HG03354 (cell line): ENCODE measurements at regions not wholly inside any gene's neighbourhood (a gene's known extent, or its start where the extent isn't known, plus 50 kb on each side); places are given as distances from the start of the nearest gene placed in this dataset.
"Not testable (repeated sequence)": the region's sequence is repeated elsewhere in the genome, so short reads cannot be mapped to it uniquely, and the experiment has no call there.

ENCODE experiments used
- ATAC-seq: cut with Tn5 transposase; IDR thresholded peaks from one replicate; pipeline ENCODE4 v1.9.1; 2021; ENCODE audit warnings: mild to moderate bottlenecking; ENCODE audit not compliant: unreplicated experiment, poor library complexity, severe bottlenecking

DNA sequence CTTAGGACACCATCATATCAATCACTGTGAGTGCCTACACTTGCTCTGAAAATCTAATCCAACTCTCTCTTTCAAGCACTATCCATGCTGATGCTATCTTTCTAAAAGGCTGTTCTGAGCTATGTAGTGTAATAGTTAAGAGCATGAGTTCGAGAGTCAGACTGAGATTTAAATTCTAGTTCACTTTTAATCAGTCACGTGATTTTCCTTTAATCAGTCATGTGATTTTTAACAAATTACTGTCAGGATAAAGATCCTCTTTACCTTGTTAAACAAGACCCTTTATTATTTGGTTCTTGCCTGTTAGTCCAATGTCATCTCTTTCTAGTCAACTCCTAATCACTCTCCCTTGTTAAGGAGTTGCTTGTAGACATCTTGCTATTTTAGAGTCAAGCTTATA lies 653.0 kb downstream of the RPL10L start:
- no peak for ATAC-seq

DNA sequence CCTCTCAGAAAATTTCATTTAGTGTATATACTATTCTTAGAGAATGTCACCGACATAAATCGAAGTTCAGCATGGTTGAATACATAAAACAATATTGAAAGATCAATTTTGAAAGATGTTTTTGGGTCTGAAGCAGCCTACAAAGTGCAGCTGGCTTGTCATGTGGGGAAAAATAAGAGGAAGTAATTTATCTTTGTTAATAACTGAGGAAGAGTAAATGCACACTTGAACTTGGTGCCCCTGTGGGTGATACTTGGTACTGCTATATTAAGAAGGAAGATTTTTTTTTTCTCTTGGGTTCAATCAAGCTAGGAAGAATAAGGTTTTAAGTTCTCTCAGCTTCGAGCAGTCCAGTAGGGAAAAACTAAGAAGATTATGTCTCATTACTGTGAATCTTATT lies 661.3 kb downstream of the RPL10L start:
- no peak for ATAC-seq

GRCh38 chr14:45976001-45976400 lies 675.6 kb downstream of the RPL10L start:
- ATAC-seq, result no peak

GRCh38 chr14:45972416-45972815 lies 679.2 kb downstream of the RPL10L start:
- no peak for ATAC-seq

GRCh38 chr14:45970621-45971020 lies 681.0 kb downstream of the RPL10L start:
- no peak for ATAC-seq

- no peak for ATAC-seq
Measured at GRCh38 chr14:45968037-45968436, 683.5 kb downstream of the RPL10L start.

DNA sequence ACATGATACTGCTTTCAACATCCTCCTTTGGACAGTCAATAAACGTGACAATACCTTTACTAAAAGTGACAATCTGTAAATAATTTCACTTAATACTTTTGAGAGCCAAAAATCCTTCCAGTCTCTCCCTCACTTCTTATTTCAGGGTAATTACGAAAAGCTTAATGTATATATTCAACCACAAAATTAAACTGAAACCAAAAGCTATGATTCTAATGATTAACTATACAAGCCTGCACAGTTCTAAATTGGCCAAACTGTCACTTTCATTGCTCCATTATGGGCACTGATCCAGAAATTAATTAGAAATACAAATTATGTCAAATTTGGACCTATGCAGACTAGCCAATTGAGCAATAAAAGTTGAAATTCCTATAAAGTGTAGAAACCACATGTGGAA lies 696.5 kb upstream of the MIS18BP1 start:
- ATAC-seq, result no peak

GRCh38 chr14:45947830-45948229 lies 694.8 kb upstream of the MIS18BP1 start:
- ATAC-seq, result no peak

DNA sequence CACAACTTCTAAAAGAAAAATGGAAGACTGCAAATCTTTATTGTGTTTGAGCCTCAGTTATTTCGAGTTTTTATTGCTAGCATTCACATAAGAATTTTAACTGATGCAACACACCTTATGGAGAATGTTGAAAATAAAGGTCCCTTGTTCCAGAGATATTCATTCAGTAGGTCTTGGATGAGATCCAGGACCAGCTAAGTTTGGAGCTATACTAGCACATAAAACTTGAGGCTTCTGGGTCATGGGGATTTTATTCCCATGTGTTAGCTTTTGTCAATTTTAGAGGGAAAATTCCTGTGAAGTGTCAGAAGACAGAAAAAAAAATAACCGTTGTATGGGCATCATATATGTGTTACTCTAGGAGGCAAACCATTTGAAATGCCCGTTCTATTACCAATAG lies 693.2 kb upstream of the MIS18BP1 start:
- ATAC-seq, result no peak

DNA sequence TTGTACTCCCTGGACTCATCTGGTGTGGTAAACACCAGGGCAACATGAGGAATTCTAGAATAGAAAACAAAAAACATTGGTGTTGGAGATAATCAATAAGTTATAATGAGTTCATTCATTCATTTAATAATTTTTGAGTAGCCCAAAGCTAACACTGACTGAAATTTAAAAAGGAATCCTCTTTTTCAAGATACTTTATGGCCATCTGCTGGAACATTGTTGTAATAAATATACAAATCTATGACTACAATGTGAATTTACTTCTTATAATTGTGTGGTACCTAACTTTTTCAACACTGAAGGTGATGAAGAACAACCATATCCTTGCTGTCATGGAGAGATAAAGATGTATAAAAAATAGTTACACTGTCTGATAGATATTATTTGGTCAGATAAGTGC lies 687.3 kb upstream of the MIS18BP1 start:
- no peak for ATAC-seq

DNA sequence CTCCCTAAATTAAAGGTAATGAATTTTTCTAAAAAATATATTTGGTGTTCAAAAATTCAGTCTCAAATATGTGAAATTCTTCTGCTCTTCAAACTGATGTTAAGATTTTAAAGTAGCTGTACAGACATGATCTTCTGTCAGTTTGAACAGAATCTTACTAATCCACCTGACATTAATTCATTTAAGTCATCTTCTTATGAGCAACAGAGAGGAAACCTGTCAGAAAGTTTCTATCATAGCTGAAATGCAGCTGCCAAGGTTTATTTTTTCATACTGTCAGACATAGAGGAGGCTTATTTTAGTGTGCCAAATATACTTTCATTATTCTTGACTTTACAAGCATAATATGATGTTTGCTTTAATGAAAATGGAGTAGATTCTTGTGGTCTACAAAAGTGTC lies 686.6 kb upstream of the MIS18BP1 start:
- ATAC-seq, result no peak

DNA sequence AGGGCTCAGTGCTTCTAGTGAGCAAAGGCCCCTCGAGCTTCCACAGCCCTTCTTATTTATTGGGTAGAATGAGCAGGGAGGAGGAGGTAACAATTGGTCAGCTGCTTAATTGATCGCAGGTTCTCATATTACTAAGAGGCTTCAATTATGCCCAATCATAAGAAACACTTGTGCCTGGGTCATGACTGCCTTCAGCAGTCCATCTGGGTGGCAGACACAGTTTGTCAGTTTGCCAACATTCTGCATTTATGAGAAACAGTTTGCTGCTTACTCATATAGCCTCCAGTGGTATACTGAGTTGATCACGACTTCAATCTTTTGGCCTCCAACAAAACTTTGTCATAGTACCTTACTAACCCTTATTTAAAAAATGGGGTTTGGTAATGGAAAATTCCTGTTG lies 667.0 kb upstream of the MIS18BP1 start:
- ATAC-seq, result not testable (repeated sequence)

DNA sequence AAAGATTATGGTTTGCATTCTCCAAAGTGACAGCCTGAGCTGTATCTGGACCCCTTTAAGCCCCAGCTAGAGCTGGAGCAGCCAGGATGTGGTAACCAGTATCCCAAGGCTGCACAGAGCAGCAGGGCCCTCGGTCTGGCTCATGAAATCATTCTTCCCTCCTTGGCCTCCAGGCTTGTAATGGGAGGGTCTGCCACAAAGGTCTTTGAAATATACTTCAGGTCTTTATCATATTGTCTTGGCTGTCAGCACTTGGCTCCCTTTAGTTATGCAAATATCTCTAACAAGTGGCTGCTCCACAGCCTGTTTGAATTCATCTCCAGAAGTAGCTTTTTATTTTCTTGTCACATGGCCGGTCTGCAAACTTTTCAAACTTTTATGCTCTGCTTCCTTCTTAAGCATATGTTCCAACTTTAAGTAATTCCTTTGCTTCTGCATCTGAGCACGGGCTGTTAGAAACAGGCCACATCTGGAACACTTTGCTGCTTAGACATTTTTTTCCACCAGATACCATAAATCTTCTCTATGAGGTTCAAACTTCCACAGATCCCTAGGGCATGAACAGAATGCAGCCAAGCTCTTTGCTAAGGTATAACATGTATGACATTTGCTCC lies 663.4 kb upstream of the MIS18BP1 start:
- no peak for ATAC-seq

- no peak for ATAC-seq
Measured at GRCh38 chr14:45907782-45908181, 654.8 kb upstream of the MIS18BP1 start.

GRCh38 chr14:45906257-45906656 lies 653.3 kb upstream of the MIS18BP1 start:
- ATAC-seq, result no peak

DNA sequence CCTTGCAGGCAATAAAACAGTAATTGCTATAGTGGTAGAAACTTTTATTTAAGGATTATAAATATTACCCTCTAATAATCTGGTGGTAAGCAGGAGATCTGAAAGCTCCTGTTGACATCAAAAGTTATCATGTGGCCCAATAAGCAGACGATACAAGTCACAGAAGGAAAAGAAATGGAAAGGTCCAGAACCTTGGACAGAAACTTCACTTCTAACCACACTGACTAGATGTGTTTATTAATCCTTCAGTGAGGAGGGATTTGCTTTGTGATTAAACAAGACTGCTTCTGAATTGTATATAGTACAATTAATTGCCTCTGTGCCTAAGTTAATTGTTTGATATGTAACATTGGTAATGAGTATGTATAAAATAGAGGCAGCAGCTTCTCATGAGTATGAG lies 652.7 kb upstream of the MIS18BP1 start:
- ATAC-seq, result no peak

- no peak for ATAC-seq
Measured at GRCh38 chr14:45904314-45904713, 651.3 kb upstream of the MIS18BP1 start.

DNA sequence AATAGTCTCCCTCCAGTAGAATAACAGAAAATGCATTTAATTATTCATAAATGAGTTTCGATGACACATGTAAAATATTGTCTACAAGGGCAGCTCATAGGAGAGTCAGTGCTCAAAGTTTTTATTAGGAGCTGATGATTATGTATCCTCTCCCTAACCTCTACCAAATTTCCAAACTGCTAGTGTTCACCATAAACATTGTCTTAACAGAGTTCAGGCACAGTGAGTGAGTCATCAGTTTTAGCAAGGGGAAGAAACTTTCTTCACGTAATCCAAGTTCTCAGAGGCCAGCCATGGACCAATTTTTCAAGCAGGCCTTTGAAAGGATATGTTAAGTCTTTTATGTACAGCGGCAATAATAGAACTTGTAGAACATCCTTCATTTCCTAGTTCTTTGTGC lies 649.2 kb upstream of the MIS18BP1 start:
- ATAC-seq, result no peak

GRCh38 chr14:45897439-45897838 lies 644.4 kb upstream of the MIS18BP1 start:
- no peak for ATAC-seq

GRCh38 chr14:45893127-45893526 lies 640.1 kb upstream of the MIS18BP1 start:
- ATAC-seq, result no peak

- ATAC-seq, result no peak
Measured at GRCh38 chr14:45891417-45892080, 638.5 kb upstream of the MIS18BP1 start.

- ATAC-seq, result not testable (repeated sequence)
Measured at GRCh38 chr14:45888766-45889285, 635.8 kb upstream of the MIS18BP1 start.
